HEK293 (cell line): ENCODE measurements at regions not wholly inside any gene's neighbourhood (a gene's known extent, or its start where the extent isn't known, plus 50 kb on each side); places are given as distances from the start of the nearest gene placed in this dataset.

Experiments
- CTCF ChIP-seq: fragments of 450-650 bp; formaldehyde crosslinking; IDR thresholded peaks from 2 replicates; pipeline ENCODE4 v1.5.1; 2016; ENCODE audit warnings: missing biosample characterization, missing genetic modification characterization
- ZNF510 ChIP-seq: fragments of 450-650 bp; formaldehyde crosslinking; IDR thresholded peaks from 2 replicates; pipeline ENCODE4 v1.5.1; 2018; ENCODE audit warnings: mild to moderate bottlenecking, missing genetic modification characterization, missing biosample characterization; ENCODE audit not compliant: insufficient replicate concordance
- ZNF654 ChIP-seq: fragments of 450-650 bp; formaldehyde crosslinking; IDR thresholded peaks from 2 replicates; pipeline ENCODE4 v1.5.1; 2016; ENCODE audit warnings: low read depth, missing biosample characterization, missing genetic modification characterization
- ZNF785 ChIP-seq: fragments of 450-650 bp; formaldehyde crosslinking; IDR thresholded peaks from 2 replicates; pipeline ENCODE4 v1.5.1; 2016; ENCODE audit warnings: missing biosample characterization, missing genetic modification characterization
- ZNF830 ChIP-seq: fragments of 450-650 bp; IDR thresholded peaks from 2 replicates; pipeline ENCODE4 v1.5.0; 2018; ENCODE audit warnings: missing biosample characterization, missing genetic modification characterization, low read depth, mild to moderate bottlenecking, moderate library complexity

- TF ChIP-seq ZNF785 (tag by site-specific recombination) (no peak), ZNF510 (tag by site-specific recombination) (no peak), ZNF654 (tag by site-specific recombination) (no peak), CTCF (no peak), ZNF830 (tag by site-specific recombination) (no peak)
These were observed 153.1 kb upstream of the COL8A1 start for GRCh38 chr3:99485286-99485685.
